ENCODE measurements at regions not wholly inside any gene's neighbourhood (a gene's known extent, or its start where the extent isn't known, plus 50 kb on each side); places are given as distances from the start of the nearest gene placed in this dataset.

DNA sequence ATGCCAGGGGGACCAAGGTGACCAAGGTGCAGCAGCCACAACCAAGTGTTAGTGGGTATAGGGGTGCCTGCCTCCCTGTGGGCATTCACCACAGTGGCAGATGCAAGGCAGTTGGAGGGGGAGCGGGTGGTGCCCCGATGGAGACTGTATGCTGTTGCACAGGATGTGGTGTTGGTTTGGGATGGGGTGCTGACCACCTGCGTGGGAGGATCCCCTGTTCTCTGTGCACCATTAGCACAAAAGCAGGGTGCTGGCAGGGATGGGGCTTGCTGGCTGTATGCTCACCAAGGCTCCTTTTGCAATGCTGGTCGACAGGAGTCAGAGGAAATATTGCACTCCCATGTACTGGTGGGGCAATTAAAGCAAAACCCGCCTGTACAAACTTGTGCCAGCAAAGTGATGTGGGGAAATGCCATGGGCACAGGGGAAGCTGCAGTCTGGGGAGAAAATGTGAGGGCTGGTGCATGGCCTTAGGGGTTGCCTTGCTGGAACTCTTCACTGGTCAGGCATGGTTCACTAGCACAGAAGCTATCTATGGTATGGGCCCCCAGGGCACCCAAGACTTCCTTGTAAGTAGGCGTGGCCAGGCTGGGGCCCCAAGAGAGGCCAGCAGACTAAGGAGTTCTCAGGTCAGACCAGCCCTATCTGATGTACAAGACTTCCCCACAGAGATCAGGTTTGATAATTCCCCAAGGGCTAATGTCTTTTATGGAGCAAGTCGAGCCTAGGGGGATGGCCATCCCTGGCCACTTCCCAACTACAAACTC lies 51.9 kb upstream of the GNAT3 start:
- no peak for DNase-seq (ENCODE audit: low read depth)

GRCh38 chr7:80565554-80565953 lies 53.7 kb upstream of the GNAT3 start:
- DNase-seq (ENCODE audit: low read depth), result no peak

DNA sequence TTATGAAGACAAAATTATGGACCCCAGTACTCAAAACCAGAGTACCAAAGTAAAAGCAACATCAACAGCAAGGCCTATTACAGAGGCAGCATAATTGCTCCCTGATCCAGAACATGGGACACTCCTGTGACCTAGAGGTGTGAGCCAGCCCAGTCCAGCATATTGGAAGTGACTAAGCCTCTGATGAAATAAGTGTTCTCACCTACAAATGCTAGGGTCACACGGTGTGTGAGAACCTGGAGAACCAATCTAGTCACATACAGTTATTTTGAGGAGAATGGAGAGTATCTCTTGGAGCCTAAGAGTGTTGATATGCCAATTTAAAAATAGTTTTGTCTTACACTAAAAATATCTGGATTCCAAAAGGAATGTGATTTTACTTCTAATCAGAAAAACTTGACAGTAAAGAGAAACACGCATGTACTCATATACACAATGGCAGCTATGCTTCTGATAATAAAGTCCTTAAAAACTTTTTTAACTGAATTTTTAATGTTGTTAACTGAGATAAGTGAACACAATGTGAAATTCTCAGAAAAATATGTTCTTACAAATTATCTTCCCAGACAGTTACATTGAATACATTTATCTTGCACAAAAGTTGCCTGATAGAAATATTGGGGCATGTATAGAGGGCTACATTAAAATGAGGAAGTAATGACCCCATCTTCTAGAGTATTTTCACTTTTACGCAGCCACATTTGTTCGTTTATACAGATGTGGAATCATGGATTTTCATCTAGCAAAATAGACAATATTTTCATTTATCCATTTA lies 56.8 kb upstream of the CD36 start:
- DNase-seq (ENCODE audit: low read depth), result peak; percentile 26

DNA sequence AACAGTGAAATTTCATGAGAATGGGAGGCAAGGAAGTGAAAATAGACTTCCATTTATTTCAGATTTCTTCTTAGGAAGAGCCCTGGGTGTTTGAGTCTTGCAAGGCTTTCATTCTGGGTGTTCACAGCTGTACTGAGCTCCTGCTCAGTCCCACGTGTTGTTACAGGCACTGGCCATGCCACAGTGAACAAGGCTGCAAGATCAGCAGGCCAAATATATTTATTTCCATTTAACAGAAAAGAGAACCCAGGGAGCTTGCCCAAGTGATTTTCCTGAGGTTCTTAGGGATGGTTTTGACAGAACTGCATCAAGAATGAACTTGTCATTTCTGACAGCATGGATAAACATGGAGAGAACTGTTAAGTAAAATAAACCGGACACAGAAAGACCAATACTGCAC lies 54.5 kb upstream of the CD36 start:
- DNase-seq (ENCODE audit: low read depth), result peak; percentile 52

GRCh38 chr7:80584778-80585177 lies 53.7 kb upstream of the CD36 start:
- peak; percentile 78 for DNase-seq (ENCODE audit: low read depth)

DNA sequence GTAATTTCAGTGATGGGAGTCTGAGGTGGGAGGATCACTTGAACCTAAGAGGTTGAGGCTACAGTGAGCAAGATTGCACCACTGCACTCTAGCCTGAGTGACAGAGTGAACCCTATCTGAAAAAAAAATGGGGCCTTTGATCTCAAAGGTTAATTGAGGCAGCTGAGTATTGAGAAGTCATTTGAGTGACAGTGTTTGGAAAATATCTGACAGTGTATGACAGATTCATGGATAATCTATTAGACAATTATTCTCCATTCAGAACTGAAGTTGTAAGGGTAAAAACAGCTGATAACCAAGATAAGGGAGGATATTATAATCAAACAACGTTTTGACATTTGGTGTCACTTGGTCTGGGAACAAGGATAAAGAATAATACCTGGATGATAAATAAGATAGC lies 50.9 kb upstream of the CD36 start:
- DNase-seq (ENCODE audit: low read depth), result no peak

DNA sequence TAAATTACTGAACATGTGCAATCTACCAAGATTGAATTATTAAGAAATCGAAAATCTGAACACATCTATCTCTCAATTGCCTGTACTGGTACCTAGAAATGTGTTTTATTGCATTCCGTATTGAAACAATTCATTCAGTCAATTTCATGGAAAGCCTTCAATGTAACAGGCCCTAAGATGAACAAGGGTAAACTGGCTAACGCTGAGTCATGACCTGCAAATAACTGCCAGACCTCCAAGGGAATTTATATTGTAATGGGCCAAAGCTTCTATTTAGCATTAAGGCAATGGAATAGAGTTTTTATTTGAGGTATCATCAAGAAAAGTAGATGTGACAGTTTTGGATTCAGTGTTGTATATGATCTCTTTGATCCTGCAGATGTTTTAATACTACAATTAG lies 49.9 kb upstream of the CD36 start:
- DNase-seq (ENCODE audit: low read depth), result peak; percentile 43

All from LHCN-M2 (cell line).